WTC11 (cell line): ENCODE measurements at regions not wholly inside any gene's neighbourhood (a gene's known extent, or its start where the extent isn't known, plus 50 kb on each side); places are given as distances from the start of the nearest gene placed in this dataset.
A peak's percentile ranks its signal among the peaks of the same experiment; 100 is the strongest.

ENCODE experiments used
- ATAC-seq: fragments of 200-7000 bp; cut with Tn5 transposase; 2 replicates; pipeline ENCODE4 v1.10.0; 2021; ENCODE audit warnings: mild to moderate bottlenecking, moderate library complexity
- CTCF ChIA-PET: fragments of 300-600 bp; sonication (Branson Sonifier 250); formaldehyde crosslinking; loops from one replicate; lab custom pipeline; 2021; ENCODE audit warnings: antibody characterized with exemption; lab: Charles Lee
- POLR2A ChIA-PET: fragments of 350-600 bp; sonication (Branson Sonifier 250); formaldehyde crosslinking; loops from one replicate; lab custom pipeline; 2021; ENCODE audit warnings: antibody characterized with exemption; lab: Charles Lee
- DNase-seq: peaks from one replicate; pipeline ENCODE4 v3.0.0; 2021; ENCODE audit warnings: low spot score
- H3K27ac Mint-ChIP-seq: 2 replicates; pipeline ENCODE4 v1.8.0; 2021; ENCODE audit warnings: mixed read lengths
- H3K27me3 Mint-ChIP-seq: 2 replicates; pipeline ENCODE4 v1.8.0; 2021; ENCODE audit warnings: low read depth, mild to moderate bottlenecking, moderate library complexity, mixed read lengths
- H3K36me3 Mint-ChIP-seq: 2 replicates; pipeline ENCODE4 v1.8.0; 2021; ENCODE audit warnings: mixed read lengths
- H3K4me1 Mint-ChIP-seq: 2 replicates; pipeline ENCODE4 v1.8.0; 2022; ENCODE audit warnings: mixed read lengths
- H3K4me3 Mint-ChIP-seq: 2 replicates; pipeline ENCODE4 v1.8.0; 2021; ENCODE audit warnings: mild to moderate bottlenecking, moderate library complexity, mixed read lengths
- H3K9me3 Mint-ChIP-seq: 2 replicates; pipeline ENCODE4 v1.8.0; 2021; ENCODE audit warnings: mixed read lengths
- ESRRA ChIP-seq: sonication (generic); formaldehyde crosslinking; IDR thresholded peaks from 2 replicates; pipeline ENCODE4 v1.8.1; 2022; ENCODE audit warnings: mild to moderate bottlenecking, missing genetic modification reagents, borderline replicate concordance
- ETV6 ChIP-seq: sonication (generic); formaldehyde crosslinking; IDR thresholded peaks from 2 replicates; pipeline ENCODE4 v1.8.1; 2022; ENCODE audit warnings: mild to moderate bottlenecking, missing genetic modification reagents
- FOXP1 ChIP-seq: sonication (generic); formaldehyde crosslinking; IDR thresholded peaks from 2 replicates; pipeline ENCODE4 v1.8.0; 2022; ENCODE audit warnings: missing genetic modification reagents, mild to moderate bottlenecking, moderate library complexity, borderline replicate concordance
- FOXP4 ChIP-seq: sonication (generic); formaldehyde crosslinking; IDR thresholded peaks from 2 replicates; pipeline ENCODE4 v1.8.0; 2022; ENCODE audit warnings: mild to moderate bottlenecking, missing genetic modification reagents
- GABPB1 ChIP-seq: sonication (generic); formaldehyde crosslinking; IDR thresholded peaks from 2 replicates; pipeline ENCODE4 v1.8.1; 2023; ENCODE audit warnings: mild to moderate bottlenecking, missing genetic modification reagents
- GRHL2 ChIP-seq: fragments of 250-450 bp; sonication (Bioruptor Pico); IDR thresholded peaks from 2 replicates; pipeline ENCODE4 v1.8.0; 2022; ENCODE audit warnings: mild to moderate bottlenecking, moderate library complexity; ENCODE audit not compliant: insufficient replicate concordance, severe bottlenecking
- GTF2I ChIP-seq: fragments of 250-450 bp; sonication (Bioruptor Pico); conservative IDR thresholded peaks from 2 replicates; pipeline ENCODE4 v1.4.0; 2021; ENCODE audit warnings: mild to moderate bottlenecking
- KAT7 ChIP-seq: sonication (generic); formaldehyde crosslinking; IDR thresholded peaks from 2 replicates; pipeline ENCODE4 v1.8.1; 2023; ENCODE audit warnings: missing genetic modification reagents, mild to moderate bottlenecking, borderline replicate concordance
- NFE2L1 ChIP-seq: sonication (generic); formaldehyde crosslinking; IDR thresholded peaks from 2 replicates; pipeline ENCODE4 v1.8.1; 2023; ENCODE audit warnings: missing genetic modification reagents
- NR1H2 ChIP-seq: sonication (generic); formaldehyde crosslinking; IDR thresholded peaks from 2 replicates; pipeline ENCODE4 v1.9.0; 2021; ENCODE audit warnings: mild to moderate bottlenecking, moderate library complexity, missing genetic modification reagents
- PRDM15 ChIP-seq: sonication (generic); formaldehyde crosslinking; IDR thresholded peaks from 2 replicates; pipeline ENCODE4 v1.8.0; 2022; ENCODE audit warnings: missing genetic modification reagents
- RELA ChIP-seq: sonication (generic); formaldehyde crosslinking; IDR thresholded peaks from 2 replicates; pipeline ENCODE4 v1.8.1; 2022; ENCODE audit warnings: missing genetic modification reagents, mild to moderate bottlenecking, borderline replicate concordance
- SP1 ChIP-seq: sonication (generic); formaldehyde crosslinking; conservative IDR thresholded peaks from 2 replicates; pipeline ENCODE4 v1.8.1; 2022; ENCODE audit warnings: missing genetic modification reagents
- USF2 ChIP-seq: sonication (generic); formaldehyde crosslinking; IDR thresholded peaks from 2 replicates; pipeline ENCODE4 v1.8.1; 2023; ENCODE audit warnings: mild to moderate bottlenecking, missing genetic modification reagents, moderate library complexity
- ZBTB21 ChIP-seq: sonication (generic); formaldehyde crosslinking; IDR thresholded peaks from 2 replicates; pipeline ENCODE4 v1.8.1; 2023; ENCODE audit warnings: mild to moderate bottlenecking, missing genetic modification reagents, borderline replicate concordance
- ZNF396 ChIP-seq: fragments of 250-450 bp; sonication (Bioruptor Pico); IDR thresholded peaks from 2 replicates; pipeline ENCODE4 v1.8.0; 2021; ENCODE audit warnings: mild to moderate bottlenecking, moderate library complexity, borderline replicate concordance
- TF ChIP-seq, protein P1 (sequence below): fragments of 200-600 bp; IDR thresholded peaks from 2 replicates; pipeline ENCODE4 v1.8.0; 2022; ENCODE audit warnings: antibody characterized with exemption
- TF ChIP-seq, protein P2 (sequence below): sonication (generic); formaldehyde crosslinking; IDR thresholded peaks from 2 replicates; pipeline ENCODE4 v1.8.1; 2022; ENCODE audit warnings: mild to moderate bottlenecking, missing genetic modification reagents, moderate library complexity, borderline replicate concordance
- TF ChIP-seq, protein P3 (sequence below): fragments of 250-450 bp; sonication (Bioruptor Pico); IDR thresholded peaks from 2 replicates; pipeline ENCODE4 v1.9.0; 2021; ENCODE audit warnings: moderate library complexity, mild to moderate bottlenecking, inconsistent platforms, borderline replicate concordance
- TF ChIP-seq, protein P4 (sequence below): sonication (generic); formaldehyde crosslinking; IDR thresholded peaks from 2 replicates; pipeline ENCODE4 v1.8.1; 2023; ENCODE audit warnings: mild to moderate bottlenecking, missing genetic modification reagents, moderate library complexity

GRCh38 chr4:153067376-153067775 is 131.3 kb downstream of the FHDC1 start:
- ChIA-PET CTCF (no interaction called here), POLR2A (no interaction called here)
- Mint-ChIP-seq H3K27ac (peak overlapping the region; percentile 66; the same call in 1 of the 2 replicates), H3K9me3 (peaks cover 12% of the 10 kb centered on the region), H3K4me3 (no peak overlapping the region), H3K4me1 (peaks cover 34% of the 10 kb centered on the region), H3K36me3 (peaks cover 11% of the 10 kb centered on the region), H3K27me3 (no peaks in the 10 kb centered on the region)
- peak; percentile 47 for ATAC-seq
- TF ChIP-seq RELA (CRISPR knock-in tag) (no peak), KAT7 (CRISPR knock-in tag) (no peak), GABPB1 (0 out of 2 replicates have a peak, but pooled peaks have one; percentile 14), GRHL2 (CRISPR knock-in tag) (no peak), FOXP4 (no peak), FOXP1 (CRISPR knock-in tag) (no peak), GTF2I (CRISPR knock-in tag) (no peak)
- no peak for DNase-seq

DNA sequence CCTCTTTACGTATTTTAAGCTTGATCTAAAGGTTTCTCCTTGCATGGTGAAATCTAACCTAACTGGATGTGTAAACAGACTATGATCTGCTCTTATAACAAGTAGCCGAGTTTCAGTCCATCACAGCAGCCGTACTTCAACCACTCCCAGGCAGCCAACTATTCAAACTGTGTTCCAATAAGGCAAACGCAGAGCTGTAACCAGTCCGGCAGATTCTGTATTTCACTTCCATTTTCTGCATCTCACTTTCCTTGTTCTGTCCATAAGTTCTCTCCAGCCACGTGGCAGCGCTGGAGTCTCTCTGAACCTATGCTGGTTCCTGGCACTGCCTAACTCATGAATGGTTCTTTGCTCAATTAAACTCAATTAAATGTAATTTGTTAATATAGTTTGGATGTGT is 132.6 kb downstream of the FHDC1 start:
- no peak for ATAC-seq
- DNase-seq, result no peak
- peaks cover 40% of the 10 kb centered on the region for H3K4me1 Mint-ChIP-seq
- H3K36me3 Mint-ChIP-seq, result peaks cover 11% of the 10 kb centered on the region
- POLR2A ChIA-PET, result no interaction called here
- no peak overlapping the region for H3K4me3 Mint-ChIP-seq
- H3K27ac Mint-ChIP-seq, result no peak overlapping the region
- no peaks in the 10 kb centered on the region for H3K27me3 Mint-ChIP-seq
- peaks cover 12% of the 10 kb centered on the region for H3K9me3 Mint-ChIP-seq
- CTCF ChIA-PET, result no interaction called here
- TF ChIP-seq ZNF396 (no peak), NFE2L1 (no peak), NR1H2 (no peak), ETV6 (CRISPR knock-in tag) (no peak), SP1 (no peak), PRDM15 (CRISPR knock-in tag) (no peak), GRHL2 (CRISPR knock-in tag) (no peak), USF2 (CRISPR knock-in tag) (no peak), FOXP4 (no peak), ZBTB21 (CRISPR knock-in tag) (no peak), ESRRA (CRISPR knock-in tag) (no peak)
- TF ChIP-seq, protein P1, sequence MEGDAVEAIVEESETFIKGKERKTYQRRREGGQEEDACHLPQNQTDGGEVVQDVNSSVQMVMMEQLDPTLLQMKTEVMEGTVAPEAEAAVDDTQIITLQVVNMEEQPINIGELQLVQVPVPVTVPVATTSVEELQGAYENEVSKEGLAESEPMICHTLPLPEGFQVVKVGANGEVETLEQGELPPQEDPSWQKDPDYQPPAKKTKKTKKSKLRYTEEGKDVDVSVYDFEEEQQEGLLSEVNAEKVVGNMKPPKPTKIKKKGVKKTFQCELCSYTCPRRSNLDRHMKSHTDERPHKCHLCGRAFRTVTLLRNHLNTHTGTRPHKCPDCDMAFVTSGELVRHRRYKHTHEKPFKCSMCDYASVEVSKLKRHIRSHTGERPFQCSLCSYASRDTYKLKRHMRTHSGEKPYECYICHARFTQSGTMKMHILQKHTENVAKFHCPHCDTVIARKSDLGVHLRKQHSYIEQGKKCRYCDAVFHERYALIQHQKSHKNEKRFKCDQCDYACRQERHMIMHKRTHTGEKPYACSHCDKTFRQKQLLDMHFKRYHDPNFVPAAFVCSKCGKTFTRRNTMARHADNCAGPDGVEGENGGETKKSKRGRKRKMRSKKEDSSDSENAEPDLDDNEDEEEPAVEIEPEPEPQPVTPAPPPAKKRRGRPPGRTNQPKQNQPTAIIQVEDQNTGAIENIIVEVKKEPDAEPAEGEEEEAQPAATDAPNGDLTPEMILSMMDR, result no peak
- TF ChIP-seq, protein P2, sequence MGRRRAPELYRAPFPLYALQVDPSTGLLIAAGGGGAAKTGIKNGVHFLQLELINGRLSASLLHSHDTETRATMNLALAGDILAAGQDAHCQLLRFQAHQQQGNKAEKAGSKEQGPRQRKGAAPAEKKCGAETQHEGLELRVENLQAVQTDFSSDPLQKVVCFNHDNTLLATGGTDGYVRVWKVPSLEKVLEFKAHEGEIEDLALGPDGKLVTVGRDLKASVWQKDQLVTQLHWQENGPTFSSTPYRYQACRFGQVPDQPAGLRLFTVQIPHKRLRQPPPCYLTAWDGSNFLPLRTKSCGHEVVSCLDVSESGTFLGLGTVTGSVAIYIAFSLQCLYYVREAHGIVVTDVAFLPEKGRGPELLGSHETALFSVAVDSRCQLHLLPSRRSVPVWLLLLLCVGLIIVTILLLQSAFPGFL (CRISPR knock-in tag), result no peak
- TF ChIP-seq, protein P3, sequence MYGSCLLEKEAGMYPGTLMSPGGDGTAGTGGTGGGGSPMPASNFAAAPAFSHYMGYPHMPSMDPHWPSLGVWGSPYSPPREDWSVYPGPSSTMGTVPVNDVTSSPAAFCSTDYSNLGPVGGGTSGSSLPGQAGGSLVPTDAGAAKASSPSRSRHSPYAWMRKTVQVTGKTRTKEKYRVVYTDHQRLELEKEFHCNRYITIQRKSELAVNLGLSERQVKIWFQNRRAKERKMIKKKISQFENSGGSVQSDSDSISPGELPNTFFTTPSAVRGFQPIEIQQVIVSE, result no peak
- TF ChIP-seq, protein P4, sequence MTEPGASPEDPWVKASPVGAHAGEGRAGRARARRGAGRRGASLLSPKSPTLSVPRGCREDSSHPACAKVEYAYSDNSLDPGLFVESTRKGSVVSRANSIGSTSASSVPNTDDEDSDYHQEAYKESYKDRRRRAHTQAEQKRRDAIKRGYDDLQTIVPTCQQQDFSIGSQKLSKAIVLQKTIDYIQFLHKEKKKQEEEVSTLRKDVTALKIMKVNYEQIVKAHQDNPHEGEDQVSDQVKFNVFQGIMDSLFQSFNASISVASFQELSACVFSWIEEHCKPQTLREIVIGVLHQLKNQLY, result no peak
